Loucy (cell line): ENCODE measurements at regions not wholly inside any gene's neighbourhood (a gene's known extent, or its start where the extent isn't known, plus 50 kb on each side); places are given as distances from the start of the nearest gene placed in this dataset.

ENCODE experiments used
- H2AFZ ChIP-seq: fragments of 200-600 bp; sonication (generic); 2 replicates; pipeline ENCODE4 v1.6.0; 2016; ENCODE audit warnings: antibody characterized with exemption, mild to moderate bottlenecking, low read length, moderate library complexity
- H3F3A ChIP-seq: fragments of 200-600 bp; 2 replicates; pipeline ENCODE4 v1.6.0; 2016; ENCODE audit warnings: antibody characterized with exemption, low read depth, mild to moderate bottlenecking
- H3K27me3 ChIP-seq: fragments of 200-600 bp; sonication (generic); 2 replicates; pipeline ENCODE4 v1.6.1; 2014; ENCODE audit warnings: low read length, mild to moderate bottlenecking; ENCODE audit not compliant: insufficient read depth, poor library complexity, severe bottlenecking
- H3K36me3 ChIP-seq: fragments of 200-600 bp; sonication (generic); 2 replicates; pipeline ENCODE4 v1.6.1; 2016; ENCODE audit warnings: low read length; ENCODE audit not compliant: insufficient read depth
- H3K4me1 ChIP-seq: fragments of 200-600 bp; sonication (generic); 2 replicates; pipeline ENCODE4 v1.5.1; 2014; ENCODE audit warnings: low read length, mild to moderate bottlenecking; ENCODE audit not compliant: insufficient read depth, poor library complexity, severe bottlenecking
- H3K4me2 ChIP-seq: fragments of 200-600 bp; sonication (generic); 2 replicates; pipeline ENCODE4 v1.6.0; 2014; ENCODE audit warnings: antibody characterized with exemption, low read length, low read depth, mild to moderate bottlenecking; ENCODE audit not compliant: poor library complexity, severe bottlenecking
- H3K4me3 ChIP-seq: fragments of 200-600 bp; sonication (generic); 2 replicates; pipeline ENCODE4 v1.5.1; 2014; ENCODE audit warnings: low read length, mild to moderate bottlenecking, mixed read lengths; ENCODE audit not compliant: poor library complexity, severe bottlenecking
- H3K79me2 ChIP-seq: fragments of 200-600 bp; sonication (generic); 2 replicates; pipeline ENCODE4 v1.6.1; 2014; ENCODE audit warnings: low read length; ENCODE audit not compliant: insufficient read depth
- H3K9ac ChIP-seq: fragments of 200-600 bp; sonication (generic); 2 replicates; pipeline ENCODE4 v1.6.0; 2014; ENCODE audit warnings: mild to moderate bottlenecking, low read depth, low read length, moderate library complexity; ENCODE audit not compliant: poor library complexity, severe bottlenecking
- H3K9me2 ChIP-seq: fragments of 200-600 bp; sonication (generic); replicated peaks from 2 replicates; pipeline ENCODE4 v1.6.1; 2016; ENCODE audit warnings: low read depth, low read length, mixed read lengths
- H3K9me3 ChIP-seq: fragments of 200-600 bp; sonication (generic); 2 replicates; pipeline ENCODE4 v1.6.1; 2014; ENCODE audit warnings: mild to moderate bottlenecking, antibody characterized with exemption, low read length, low read depth; ENCODE audit not compliant: insufficient read depth
- H4K20me1 ChIP-seq: fragments of 200-600 bp; sonication (generic); 2 replicates; pipeline ENCODE4 v1.6.0; 2014; ENCODE audit warnings: antibody characterized with exemption, low read length, mild to moderate bottlenecking; ENCODE audit not compliant: insufficient read depth, poor library complexity, severe bottlenecking
- CTCF ChIP-seq: fragments of 200-600 bp; sonication (generic); conservative IDR thresholded peaks from 2 replicates; pipeline ENCODE4 v1.5.1; 2014; ENCODE audit warnings: mild to moderate bottlenecking, antibody characterized with exemption, low read length
- EZH2phosphoT487 ChIP-seq: fragments of 200-600 bp; IDR thresholded peaks from 2 replicates; pipeline ENCODE4 v1.6.1; 2018; ENCODE audit warnings: antibody characterized with exemption, mild to moderate bottlenecking, moderate library complexity, borderline replicate concordance

- Histone ChIP-seq H3K9ac (peak overlapping the region; percentile 81), H3K9me2 (no peaks in the 10 kb centered on the region), H3K4me3 (peak overlapping the region; percentile 63), H3K9me3 (no peaks in the 10 kb centered on the region), H3K4me2 (peak overlapping the region; percentile 75), H3K27me3 (no peaks in the 10 kb centered on the region), H3F3A (peaks cover 7% of the 10 kb centered on the region; the same call in 1 of the 2 replicates), H3K36me3 (no peaks in the 10 kb centered on the region), H4K20me1 (no peaks in the 10 kb centered on the region), H3K79me2 (no peaks in the 10 kb centered on the region; the same call in 1 of the 2 replicates), H2AFZ (peak overlapping the region; percentile 11; the same call in 1 of the 2 replicates), H3K4me1 (peaks cover 64% of the 10 kb centered on the region)
- no peak for TF ChIP-seq EZH2phosphoT487
- no peak for TF ChIP-seq CTCF
Observed at GRCh38 chr15:70258369-70259027, 160.8 kb upstream of the TLE3 start.

GRCh38 chr15:70257573-70258248 lies 160.0 kb upstream of the TLE3 start:
- Histone ChIP-seq H2AFZ (no peak overlapping the region), H3K9me3 (no peaks in the 10 kb centered on the region), H3F3A (peaks cover 7% of the 10 kb centered on the region; the same call in 1 of the 2 replicates), H3K9me2 (no peaks in the 10 kb centered on the region), H3K9ac (peak overlapping the region; percentile 81), H3K4me3 (peak overlapping the region; percentile 63), H3K4me2 (peak overlapping the region; percentile 75), H3K79me2 (no peaks in the 10 kb centered on the region; the same call in 1 of the 2 replicates), H3K27me3 (no peaks in the 10 kb centered on the region), H3K4me1 (peaks cover 61% of the 10 kb centered on the region), H4K20me1 (no peaks in the 10 kb centered on the region), H3K36me3 (no peaks in the 10 kb centered on the region)
- no peak for TF ChIP-seq EZH2phosphoT487
- TF ChIP-seq CTCF: no peak

- Histone ChIP-seq H2AFZ (no peak overlapping the region), H4K20me1 (no peaks in the 10 kb centered on the region), H3F3A (peaks cover 7% of the 10 kb centered on the region; the same call in 1 of the 2 replicates), H3K4me3 (no peak overlapping the region), H3K79me2 (no peaks in the 10 kb centered on the region; the same call in 1 of the 2 replicates), H3K9me3 (no peaks in the 10 kb centered on the region), H3K9me2 (no peaks in the 10 kb centered on the region), H3K4me1 (peaks cover 63% of the 10 kb centered on the region), H3K27me3 (no peaks in the 10 kb centered on the region), H3K4me2 (peak overlapping the region; percentile 75), H3K9ac (peak overlapping the region; percentile 81), H3K36me3 (no peaks in the 10 kb centered on the region)
- TF ChIP-seq EZH2phosphoT487: no peak
- TF ChIP-seq CTCF: no peak
Observed at GRCh38 chr15:70257047-70257446, 159.3 kb upstream of the TLE3 start.
